NCI-H524 (cell line): ENCODE measurements at regions not wholly inside any gene's neighbourhood (a gene's known extent, or its start where the extent isn't known, plus 50 kb on each side); places are given as distances from the start of the nearest gene placed in this dataset.

ENCODE experiments used
- DNase-seq, 2 experiments: peaks; one replicate each; lab custom pipeline; 2025; lab: John Stamatoyannopoulos, UW

DNA sequence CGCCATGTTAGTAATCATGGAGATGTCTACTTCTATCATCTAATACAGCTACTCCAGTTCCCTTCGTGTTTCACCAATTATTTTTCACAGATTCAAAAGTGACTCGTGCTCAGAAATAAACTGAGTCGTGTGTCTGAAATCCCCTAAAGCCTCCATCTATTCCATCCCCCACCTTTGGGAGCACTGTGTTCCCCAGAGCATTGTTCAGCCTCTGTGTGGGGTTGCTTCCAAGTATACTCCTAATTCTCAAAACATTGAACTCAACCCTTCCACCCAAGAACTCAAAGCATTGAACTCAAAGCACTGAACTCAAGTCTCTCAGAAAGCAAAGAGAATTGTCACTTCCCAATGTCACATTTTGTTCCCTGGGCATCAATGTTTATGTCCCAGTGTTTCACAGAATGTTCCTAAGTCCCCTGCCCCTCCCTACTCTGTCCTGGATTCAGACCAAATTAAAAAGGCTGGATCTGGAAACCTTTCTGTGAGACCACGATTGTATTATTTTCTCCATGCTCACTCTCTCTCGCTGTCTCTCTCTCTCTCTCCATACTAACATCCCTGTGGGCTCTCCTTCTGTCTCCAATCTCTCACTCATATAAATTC, 138.5 kb upstream of the QRFPR start:
- no peak for DNase-seq

DNA sequence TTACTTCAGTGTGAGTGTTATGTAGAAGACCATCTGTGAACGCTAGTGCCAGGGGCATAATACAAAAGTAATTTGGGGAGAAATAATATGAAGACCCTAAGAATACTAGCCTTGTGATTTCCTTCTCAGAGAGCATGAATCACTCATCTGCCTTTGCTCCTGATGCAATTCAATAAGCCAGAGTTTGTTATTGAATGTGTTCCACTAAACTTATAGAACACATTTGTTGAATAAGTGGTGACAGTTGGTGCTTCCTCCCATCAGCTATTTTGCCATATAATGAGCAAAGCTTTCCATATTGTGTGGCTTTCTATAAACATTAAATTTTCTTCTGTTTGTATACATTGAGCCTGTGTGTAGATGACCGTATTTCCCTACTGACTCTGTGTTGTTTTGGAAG, 136.4 kb upstream of the QRFPR start:
- DNase-seq: no peak

DNA sequence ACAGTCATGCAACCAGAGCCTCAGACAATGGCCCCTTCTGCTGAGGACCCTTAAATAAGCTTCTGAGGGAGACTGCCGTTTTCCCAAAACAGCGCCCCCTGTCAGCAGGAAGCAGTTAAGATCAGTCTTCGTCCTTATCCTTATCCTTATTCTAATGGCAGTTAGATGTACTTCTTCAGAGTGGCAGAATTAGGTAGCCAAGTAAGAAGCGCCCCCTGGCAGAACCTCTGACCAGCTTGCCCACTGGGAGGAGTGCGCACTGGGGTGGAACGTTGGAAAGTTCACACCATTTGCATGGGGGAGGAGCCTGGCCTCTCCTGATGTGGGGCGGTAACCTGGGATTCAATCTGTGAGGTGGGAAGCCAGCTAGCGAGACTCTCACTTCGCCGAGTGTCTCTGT, 133.6 kb upstream of the QRFPR start:
- no peak for DNase-seq

DNA sequence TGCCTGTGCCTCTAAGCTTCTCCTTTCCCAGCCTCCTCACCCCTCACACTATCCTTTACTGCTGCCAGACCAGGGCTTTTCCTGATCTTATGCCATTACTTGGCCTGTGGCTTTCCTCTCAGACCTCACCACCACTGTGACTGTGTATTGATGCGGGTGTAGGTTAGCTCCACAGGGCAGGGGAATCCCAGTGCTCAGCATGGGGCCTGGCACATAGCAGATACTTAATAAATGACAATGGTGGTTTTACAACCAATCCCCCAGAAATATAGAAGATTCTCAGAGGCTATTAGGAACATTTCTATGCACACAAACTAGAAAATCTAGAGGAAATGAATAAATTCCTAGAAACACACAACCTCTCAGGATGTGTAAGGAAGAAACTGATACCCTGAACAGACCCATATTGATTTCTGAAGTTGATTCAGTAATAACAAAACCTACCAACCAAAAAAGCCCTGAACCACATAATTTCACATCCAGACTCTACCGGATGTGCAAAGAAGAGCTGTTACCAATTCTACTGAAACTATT, 129.6 kb upstream of the QRFPR start:
- DNase-seq: no peak

DNA sequence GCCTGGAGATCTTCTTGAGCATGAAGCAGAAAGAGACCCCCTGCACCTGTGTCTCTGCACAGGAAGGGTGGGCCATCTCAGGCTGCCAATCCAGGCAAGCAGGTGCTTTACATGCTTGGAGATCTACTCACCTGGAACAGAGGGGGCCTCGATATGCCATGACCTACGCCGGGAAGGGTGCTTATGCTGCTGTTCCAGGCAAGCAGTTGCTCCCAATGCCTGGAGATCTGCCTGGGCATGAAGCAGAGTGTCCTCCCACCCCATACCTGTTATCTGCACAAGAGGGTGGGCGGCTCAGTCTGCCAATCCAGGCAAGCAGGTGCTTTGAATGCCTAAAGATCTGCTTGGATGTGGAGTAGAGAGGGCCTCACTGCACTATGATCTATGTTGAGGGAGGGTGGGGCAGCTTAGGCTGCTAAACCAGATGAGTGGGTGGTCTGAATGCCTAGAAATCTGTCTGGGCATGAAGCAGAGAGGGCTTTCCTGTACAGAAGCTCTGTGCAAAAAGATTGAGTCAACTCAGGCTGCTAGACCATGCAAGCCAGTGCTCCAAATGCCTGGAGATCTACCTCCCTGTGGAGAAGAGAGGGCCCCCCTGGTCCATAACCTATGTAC, 104.5 kb upstream of the QRFPR start:
- DNase-seq: no peak

DNA sequence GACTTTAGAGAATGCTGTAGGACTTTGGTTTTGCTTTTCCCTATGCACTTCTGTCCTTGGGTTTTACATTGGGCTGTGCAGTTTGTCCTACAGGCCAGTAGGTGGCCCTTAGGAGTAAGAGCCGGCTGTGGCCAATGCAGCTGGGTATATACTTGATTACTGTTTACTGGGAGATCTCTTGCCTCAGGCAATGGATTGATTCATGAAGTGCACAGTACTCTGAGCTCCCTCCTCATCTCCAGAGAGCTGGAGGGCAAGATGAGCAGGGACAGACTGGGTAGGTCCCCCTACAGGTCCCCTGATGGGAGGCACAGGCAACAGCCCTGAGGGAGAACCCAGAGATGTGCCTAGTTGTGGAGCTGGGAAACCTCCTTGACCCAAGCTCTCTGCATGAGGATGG, 103.8 kb upstream of the QRFPR start:
- DNase-seq: peak in 1 of 2 experiments; percentile 7

DNA sequence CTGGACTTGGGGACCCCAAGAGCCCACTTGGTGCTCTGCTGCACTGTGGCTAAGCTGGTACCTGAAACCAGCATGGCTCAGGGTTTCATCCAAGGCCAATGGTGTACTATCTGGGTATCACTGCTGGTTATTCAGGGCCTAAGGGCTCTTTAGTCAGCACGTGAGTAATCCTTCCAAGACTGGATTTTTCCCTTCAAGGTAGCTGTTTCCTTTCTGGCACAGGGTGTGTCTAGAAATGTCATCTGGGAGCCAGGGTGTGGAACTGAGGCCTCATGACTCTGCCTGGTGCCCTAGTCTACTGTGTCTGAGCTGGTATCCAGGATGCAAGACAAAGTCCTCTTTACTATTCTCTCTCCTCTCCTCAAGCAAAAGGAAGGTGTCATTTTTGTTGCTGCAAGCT, 99.0 kb upstream of the QRFPR start:
- DNase-seq: no peak

DNA sequence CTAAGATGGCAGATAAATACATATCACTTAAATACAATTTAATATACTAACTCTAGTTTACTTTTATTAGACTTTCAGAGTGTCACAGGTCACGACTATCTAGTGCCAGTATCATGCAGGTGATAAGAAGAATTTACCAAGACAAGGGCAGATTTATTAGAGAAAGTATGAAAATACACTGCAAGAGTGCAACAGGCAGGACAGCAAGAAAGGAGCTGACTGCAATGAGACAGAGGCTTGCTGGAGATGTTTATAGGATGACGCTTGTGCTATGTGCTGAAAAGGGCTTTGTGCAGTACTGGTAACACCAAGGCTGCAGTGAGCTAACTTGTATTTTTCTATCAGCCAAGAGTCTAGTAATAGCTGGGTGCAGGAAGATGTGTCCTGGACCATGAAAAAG, 96.7 kb upstream of the QRFPR start:
- DNase-seq: no peak

DNA sequence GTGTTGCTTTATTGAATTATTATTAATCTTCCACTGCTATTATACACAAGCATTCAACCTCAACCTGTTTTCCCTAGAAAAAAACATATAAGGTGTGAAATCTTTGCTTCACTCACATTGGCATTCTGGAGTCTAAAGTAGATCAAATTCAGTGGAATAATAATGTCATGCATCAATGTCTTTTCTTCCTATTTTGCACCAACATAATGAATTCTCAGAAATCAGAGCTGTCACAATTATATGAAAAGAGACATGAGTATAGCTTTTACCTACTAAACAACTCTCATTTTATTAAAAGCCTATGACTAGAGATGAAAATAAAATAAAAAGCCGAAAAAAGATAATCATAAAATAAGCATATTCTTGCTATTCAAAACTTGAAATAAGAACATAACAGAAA, 96.3 kb upstream of the QRFPR start:
- no peak for DNase-seq

DNA sequence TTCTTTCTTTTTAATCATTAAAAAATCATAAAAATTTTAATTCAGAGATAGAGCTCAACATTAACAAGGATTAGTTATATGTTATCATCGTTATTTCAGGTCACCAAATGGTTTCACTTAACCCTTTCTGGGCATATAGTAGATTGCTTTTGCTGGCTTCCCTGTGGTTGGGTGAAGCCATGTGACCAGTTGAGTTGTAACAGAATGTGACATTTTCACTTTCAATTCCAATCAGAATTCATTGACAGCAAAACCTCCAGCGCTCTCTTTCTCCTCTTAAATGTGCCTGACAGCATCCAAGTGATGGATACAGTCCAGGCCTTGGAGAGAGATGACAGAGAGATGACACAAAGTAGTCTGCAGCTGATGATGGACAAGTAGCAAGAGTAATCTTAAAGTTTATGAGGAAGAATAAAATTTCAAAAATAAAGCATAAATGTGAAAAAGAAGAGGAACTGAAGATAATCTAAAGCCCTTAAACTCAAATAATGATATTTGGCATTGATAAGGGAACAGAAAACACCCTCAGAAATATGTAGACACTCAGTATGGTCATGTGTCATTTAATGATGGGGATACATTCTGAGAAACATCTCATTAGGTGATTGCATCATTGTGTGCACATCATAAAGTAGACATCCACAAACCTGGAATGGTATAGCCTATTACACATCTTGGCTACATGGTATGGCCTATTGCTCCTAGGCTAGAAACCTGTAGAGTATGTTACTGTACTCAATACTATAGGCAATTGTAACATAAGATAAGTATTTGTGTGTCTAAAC, 92.3 kb upstream of the QRFPR start:
- no peak for DNase-seq

DNA sequence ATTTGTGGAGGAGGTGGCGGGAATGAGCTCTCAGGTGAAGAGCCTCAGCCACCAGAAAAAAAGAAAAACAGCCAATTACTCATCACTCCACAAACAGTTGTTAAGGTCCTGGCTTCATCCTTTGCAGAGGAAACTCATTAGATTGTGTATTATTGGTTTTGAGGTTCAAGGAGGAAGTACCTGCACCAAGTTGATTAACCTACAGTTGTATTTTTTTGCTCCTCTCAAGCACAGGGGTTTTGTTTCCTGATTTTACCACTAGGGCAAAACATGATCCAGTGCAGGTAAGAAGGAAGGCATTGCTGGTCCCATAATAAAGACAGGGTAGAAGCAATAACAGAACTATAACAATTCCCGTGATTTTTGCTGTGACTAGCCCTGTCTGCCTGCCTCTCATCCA, 84.0 kb upstream of the QRFPR start:
- DNase-seq: no peak

DNA sequence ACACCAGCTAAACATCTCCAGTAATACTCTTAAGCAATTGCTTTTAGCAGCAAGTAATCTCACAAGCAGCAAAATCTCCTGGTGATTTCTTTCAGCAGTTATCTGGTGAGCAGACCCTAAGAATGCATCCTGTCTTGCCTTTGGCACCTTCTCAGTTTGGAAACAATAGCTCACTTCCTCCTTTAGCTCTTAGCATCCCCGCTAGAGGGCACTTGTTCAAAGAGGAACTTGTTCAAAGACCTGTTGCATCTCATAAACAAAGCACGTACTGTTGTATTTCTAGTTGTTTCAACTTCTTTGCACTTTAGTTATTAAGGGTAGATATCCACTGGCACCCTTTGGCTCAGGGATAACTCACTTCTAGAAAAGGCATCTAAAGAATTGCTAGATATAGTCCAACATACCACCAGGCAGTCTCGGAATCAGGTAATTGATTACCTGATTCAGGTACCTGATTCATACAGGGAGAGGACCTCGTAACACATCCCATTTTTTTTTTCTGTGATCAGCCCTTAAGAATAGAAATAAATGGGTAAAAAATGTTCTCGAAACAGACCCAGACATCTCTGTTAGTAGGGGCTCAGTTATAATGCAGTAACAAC, 81.9 kb upstream of the QRFPR start:
- DNase-seq: peak in 1 of 2 experiments; percentile 39

DNA sequence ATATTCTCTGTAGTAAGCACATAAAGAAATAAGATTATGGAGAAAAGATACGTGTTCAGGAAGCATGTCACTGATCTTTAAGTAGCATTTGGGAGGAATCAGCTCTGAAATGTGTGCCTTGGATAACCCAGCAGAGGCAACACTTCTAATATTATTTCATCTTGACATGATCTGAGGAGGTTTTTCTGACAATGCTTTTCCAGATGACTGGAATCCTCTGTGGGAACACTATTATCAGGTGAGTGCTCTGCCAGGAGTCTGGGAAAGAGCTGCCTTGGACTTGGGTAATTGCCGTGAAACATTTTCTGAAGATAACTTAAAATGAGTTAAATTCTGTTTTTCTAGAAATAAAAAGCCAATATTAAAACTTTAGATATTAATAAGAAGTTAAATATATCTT, 78.2 kb upstream of the QRFPR start:
- DNase-seq: no peak

DNA sequence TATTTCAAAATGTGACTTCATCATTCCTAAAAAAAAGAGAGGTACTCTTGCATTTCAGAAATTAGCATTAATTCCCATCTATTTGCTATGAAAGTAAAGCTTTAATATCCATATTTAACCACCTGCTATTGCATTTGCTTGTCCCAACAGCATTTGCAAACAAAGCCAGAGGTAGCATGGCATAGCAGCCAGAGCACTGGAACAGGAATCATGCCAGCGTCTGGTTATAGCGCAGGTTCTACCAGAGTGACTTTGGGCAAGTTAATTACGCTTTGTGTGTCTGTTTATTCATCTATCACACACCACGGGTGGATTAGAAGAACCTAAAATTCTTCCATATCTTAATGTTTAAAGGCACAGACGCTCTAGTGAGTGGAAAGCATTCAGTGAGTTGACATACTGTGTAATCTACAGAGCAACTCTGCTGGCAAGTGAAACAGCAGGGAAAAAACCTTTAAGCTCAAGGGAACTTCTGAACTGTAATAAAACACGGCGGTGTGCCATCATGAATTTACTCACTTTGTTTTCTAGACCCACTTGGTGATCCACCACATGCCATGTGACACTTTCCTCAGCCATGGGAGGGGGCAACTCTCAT, 76.6 kb upstream of the QRFPR start:
- no peak for DNase-seq

DNA sequence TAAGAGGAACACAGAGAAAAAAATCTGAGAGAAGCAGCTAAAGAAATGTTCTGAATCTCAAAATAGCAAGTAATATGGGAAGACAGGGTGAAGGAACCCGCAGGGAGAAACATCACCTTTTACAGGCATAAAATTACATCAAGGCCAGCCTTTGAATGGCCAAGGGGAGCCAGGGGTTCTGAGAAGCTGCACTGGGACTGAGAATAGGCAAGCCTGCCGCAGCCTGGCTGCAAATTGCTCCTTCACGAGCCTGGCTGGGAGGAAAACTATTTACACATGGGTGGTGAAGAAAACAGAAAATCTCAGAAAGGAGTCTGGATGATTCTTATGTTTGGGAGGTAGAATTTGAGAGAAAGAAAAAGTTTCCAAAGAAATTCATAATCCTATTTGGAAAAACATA, 74.5 kb upstream of the QRFPR start:
- no peak for DNase-seq

DNA sequence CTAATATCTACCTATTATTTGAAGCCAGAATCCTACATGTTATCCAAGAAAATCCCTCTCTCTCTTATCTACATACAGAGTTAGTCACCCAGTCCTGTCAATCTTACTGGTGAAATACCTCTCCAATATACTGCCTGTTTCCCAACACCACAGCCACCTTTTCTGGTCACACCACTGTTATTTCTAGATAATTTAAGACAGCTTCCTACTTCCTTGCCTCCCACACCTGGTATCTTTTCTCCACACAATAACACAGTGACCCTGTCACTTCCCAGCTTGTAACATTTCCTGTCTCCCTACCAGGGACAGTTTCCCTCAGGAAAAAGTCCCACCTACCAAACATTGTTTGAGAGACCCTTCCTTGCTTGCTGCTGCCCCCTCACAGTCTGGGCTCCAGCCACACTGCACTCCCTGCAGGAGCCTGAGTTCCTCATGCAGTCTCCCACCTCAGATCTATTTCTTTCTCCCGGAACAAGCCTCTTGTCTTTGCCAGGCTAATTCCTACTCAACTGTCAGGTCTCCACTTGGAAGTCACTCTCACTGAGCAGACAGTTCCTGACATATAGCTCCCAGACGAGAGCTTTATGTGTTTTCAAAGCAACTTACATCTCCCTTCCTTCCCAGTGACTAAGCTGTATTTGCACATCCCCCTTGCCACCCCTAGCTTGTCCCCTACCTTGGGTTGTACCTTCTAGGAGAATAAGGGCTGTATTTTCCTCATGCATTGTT, 73.6 kb upstream of the QRFPR start:
- no peak for DNase-seq

DNA sequence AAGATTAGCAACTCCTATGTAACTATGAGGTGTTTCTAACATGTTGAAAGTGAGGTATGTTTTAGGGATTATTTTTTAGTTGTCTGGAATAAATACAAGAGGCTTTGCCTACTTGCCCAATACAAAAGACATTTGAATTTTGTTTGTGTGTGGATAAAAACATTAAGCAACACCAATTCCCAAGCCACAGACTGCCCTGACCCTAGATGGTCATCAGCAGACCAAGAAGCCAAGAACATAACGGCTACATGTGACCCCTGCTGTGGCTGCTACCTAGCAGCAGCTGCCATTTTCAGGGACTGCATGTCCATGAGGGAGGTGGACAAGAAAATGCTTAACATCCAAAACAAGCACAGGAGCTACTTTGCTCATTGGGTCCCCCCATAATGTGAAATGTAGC, 70.5 kb upstream of the QRFPR start:
- no peak for DNase-seq

DNA sequence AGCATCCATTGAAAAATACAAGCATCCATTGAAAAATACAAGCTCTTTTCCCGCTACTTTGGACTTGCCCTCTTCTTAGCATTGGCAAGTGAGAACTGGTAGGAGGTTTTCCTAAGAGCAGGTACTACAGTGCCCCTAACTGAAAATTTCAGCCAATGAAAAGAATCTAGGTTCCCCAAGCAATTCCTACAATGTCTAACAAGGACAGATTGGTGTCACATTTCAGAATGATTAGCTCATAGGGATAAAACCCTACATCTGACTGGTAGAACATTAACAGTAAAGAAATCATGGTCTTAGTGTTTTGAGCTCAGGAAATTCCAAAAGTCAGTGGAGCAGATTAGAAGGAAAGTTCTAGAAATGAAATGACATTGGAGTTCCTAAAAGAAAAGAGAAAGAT, 68.6 kb upstream of the QRFPR start:
- DNase-seq: no peak

DNA sequence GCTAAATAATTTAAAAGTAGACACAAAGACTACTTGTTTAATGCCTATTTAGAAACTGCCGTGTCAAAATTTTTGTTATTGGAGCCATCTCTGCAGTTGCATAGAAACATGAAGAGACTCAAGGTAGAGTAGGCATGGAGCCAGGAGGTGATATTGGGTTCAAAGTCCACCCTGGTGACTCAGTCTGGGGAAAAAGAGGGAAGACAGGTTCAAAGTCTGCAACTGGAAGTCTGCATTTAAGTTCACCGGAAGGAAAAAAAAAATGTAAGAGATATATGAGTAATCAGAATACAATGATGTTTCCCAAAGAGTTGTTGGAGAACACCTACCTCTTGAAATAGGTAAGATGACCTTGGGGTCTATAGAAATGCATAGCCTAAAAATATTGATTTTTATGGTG, 67.4 kb upstream of the QRFPR start:
- DNase-seq: no peak

DNA sequence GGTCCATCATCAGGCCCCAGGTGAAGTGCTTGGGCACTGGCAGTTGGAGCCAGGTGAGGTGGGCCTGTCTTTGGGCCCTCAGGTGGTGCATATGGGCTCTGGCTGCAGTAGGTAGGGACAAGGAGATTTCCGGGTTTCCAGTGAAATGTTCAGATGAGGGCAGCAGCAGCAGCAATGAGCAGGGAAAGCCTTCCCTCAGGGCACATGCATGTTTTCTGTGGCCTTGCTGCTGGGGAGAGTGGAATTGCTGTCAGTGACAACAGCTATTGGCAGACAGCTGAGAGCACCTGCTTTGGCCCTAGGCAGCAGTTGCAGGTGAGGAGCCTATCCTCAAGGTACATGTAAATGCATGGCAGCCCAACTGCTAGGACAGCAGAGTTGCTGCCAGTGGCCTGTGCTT, 58.9 kb upstream of the QRFPR start:
- DNase-seq: no peak
